ENCODE measurements at regions not wholly inside any gene's neighbourhood (a gene's known extent, or its start where the extent isn't known, plus 50 kb on each side); places are given as distances from the start of the nearest gene placed in this dataset.
"Not testable (repeated sequence)": the region's sequence is repeated elsewhere in the genome, so short reads cannot be mapped to it uniquely, and the experiment has no call there.

DNA sequence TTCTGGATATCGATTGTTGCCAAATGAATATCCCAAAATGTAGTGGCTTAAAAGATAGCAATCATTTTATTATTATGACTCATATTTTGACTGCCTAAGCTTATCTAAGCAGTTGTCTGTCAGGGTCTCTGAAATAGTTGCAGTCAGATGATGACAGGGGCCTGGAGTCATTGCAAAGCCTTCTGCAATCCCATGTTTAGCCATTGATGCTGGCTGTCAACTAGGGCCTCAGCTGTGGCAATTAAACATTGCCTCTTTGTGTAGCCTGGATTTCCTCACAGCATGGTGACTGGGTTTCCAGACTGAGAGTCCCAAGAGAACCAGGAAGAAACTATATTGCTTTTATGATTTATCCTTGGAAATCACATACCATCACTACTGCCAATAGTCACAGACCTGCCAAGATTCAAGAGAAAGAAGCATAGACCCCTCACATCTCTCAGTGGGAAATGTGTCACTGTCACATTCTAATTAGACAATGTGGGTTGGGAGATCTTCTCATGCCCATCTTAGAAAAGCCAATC lies 227.3 kb upstream of the NOCT start:
- TF ChIP-seq CTCF (IDR thresholded peaks at IDR 0.05) (no peak), POLR2A (IDR thresholded peaks at IDR 0.05) (no peak), POLR2AphosphoS5 (IDR thresholded peaks at IDR 0.05) (no peak)
- no peak for DNase-seq (ENCODE audit: low spot score)
- Histone ChIP-seq H3K27me3 (replicated peaks; ENCODE audit: insufficient read depth) (no peaks in the 10 kb centered on the region), H3K36me3 (no peaks in the 10 kb centered on the region), H3K4me3 (no peak overlapping the region), H3K9me3 (no peaks in the 10 kb centered on the region), H3K4me1 (replicated peaks) (no peaks in the 10 kb centered on the region), H3K27ac (no peak overlapping the region)
- WGBS = 95% methylated on average over 1 of the region's 1 CpG
- intact Hi-C loops (cut with DNase I) = no loop called here

DNA sequence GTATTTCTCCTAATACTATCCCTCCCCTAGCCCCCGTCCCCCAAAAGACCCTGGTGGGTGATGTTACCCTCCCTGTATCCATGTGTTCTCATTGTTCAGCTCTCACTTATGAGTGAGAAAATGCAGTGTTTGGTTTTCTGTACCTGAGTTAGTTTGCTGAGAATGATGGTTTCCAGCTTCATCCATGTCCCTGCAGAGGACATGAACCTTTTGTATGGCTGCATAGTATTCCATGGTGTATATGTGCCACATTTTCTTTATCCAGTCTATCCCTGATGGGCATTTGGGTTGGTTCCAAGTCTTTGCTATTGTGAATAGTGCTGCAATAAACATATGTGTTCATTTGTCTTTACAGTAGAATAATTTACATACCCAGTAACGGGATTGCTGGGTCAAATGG lies 235.8 kb upstream of the NOCT start:
- H3K9me3 ChIP-seq; H3K27me3 ChIP-seq (replicated peaks; ENCODE audit: insufficient read depth); H3K27ac ChIP-seq; H3K4me1 ChIP-seq (replicated peaks); H3K36me3 ChIP-seq; intact Hi-C loops (cut with DNase I); H3K4me3 ChIP-seq; DNase-seq (ENCODE audit: low spot score): not testable (repeated sequence)
- 93% methylated on average over 2 of the region's 2 CpGs for WGBS

DNA sequence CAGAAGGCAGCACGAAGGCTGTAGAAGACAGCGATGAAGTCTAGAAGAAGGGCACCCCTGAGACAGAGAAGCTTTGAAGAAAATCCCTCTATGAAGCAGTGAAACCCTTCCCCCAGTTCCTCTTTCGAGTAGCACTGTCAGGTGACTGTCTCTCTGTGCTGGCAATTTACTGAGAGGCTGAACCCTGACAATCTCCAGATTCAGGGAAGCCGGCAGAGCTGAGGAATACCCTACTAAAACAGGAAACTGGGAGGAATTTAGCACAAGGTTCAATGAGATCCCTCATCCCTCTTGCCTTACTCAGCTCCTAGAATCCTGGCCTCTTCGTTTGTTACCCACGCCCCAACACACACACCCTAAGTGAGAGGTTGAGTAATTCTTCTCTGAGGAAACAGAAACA lies 239.7 kb upstream of the NOCT start:
- no peak overlapping the region for H3K27ac ChIP-seq
- 76% methylated on average over 6 of the region's 6 CpGs for WGBS
- no peaks in the 10 kb centered on the region for H3K9me3 ChIP-seq

GRCh38 chr4:138775489-138775888 lies 240.1 kb upstream of the NOCT start:
- Histone ChIP-seq H3K9me3 (no peaks in the 10 kb centered on the region), H3K27me3 (replicated peaks; ENCODE audit: insufficient read depth) (no peaks in the 10 kb centered on the region), H3K4me1 (replicated peaks) (no peaks in the 10 kb centered on the region), H3K36me3 (no peaks in the 10 kb centered on the region), H3K4me3 (no peak overlapping the region), H3K27ac (no peak overlapping the region)
- WGBS = 64% methylated on average over 3 of the region's 3 CpGs
- no peak for DNase-seq (ENCODE audit: low spot score)
- TF ChIP-seq POLR2AphosphoS5 (IDR thresholded peaks at IDR 0.05) (no peak), POLR2A (IDR thresholded peaks at IDR 0.05) (no peak), CTCF (IDR thresholded peaks at IDR 0.05) (no peak)
- intact Hi-C loops (cut with DNase I) = no loop called here

More for the DNA sequence above, 239.7 kb upstream of the NOCT start:
- no peak for TF ChIP-seq POLR2AphosphoS5 (IDR thresholded peaks at IDR 0.05)
- no peak for TF ChIP-seq POLR2A (IDR thresholded peaks at IDR 0.05)
- TF ChIP-seq CTCF (IDR thresholded peaks at IDR 0.05) = no peak
- Histone ChIP-seq H3K4me3 (no peak overlapping the region), H3K36me3 (no peaks in the 10 kb centered on the region), H3K4me1 (replicated peaks) (no peaks in the 10 kb centered on the region), H3K27me3 (replicated peaks; ENCODE audit: insufficient read depth) (no peaks in the 10 kb centered on the region)
- intact Hi-C loops (cut with DNase I) = no loop called here
- DNase-seq (ENCODE audit: low spot score) = no peak

GRCh38 chr4:138774940-138775339 lies 240.6 kb upstream of the NOCT start:
- no peak for DNase-seq (ENCODE audit: low spot score)
- H3K27ac ChIP-seq = no peak overlapping the region
- no peaks in the 10 kb centered on the region for H3K36me3 ChIP-seq
- no peaks in the 10 kb centered on the region for H3K9me3 ChIP-seq
- no peaks in the 10 kb centered on the region for H3K27me3 ChIP-seq (replicated peaks; ENCODE audit: insufficient read depth)
- TF ChIP-seq POLR2AphosphoS5 (IDR thresholded peaks at IDR 0.05) = no peak
- no peak for TF ChIP-seq CTCF (IDR thresholded peaks at IDR 0.05)
- no peak for TF ChIP-seq POLR2A (IDR thresholded peaks at IDR 0.05)
- no peak overlapping the region for H3K4me3 ChIP-seq
- intact Hi-C loops (cut with DNase I) = no loop called here
- 72% methylated on average over 4 of the region's 4 CpGs for WGBS
- no peaks in the 10 kb centered on the region for H3K4me1 ChIP-seq (replicated peaks)

DNA sequence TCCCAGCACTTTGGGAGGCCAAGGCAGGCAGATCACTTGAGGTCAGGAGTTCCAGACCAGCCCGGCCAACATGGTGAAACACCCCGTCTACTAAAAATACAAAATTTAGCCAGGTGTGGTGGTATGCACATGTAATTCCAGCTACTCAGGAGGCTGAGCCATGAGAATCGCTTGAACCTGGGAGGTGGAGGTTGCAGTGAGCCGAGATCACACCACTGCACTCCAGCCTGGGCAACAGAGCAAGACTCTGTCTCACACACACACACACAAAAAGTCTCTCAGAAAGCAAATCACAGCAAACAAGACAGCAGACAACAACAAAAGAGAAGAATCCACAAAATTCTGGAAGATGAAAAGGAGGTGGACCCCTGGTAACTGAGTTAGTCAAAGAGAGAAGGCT lies 241.5 kb upstream of the NOCT start:
- intact Hi-C loops (cut with DNase I); DNase-seq (ENCODE audit: low spot score); H3K27me3 ChIP-seq (replicated peaks; ENCODE audit: insufficient read depth); H3K36me3 ChIP-seq; H3K9me3 ChIP-seq; H3K4me1 ChIP-seq (replicated peaks); H3K27ac ChIP-seq; H3K4me3 ChIP-seq: not testable (repeated sequence)
- 97% methylated on average over 4 of the region's 4 CpGs for WGBS
